GM23248 (cell line): ENCODE measurements at regions not wholly inside any gene's neighbourhood (a gene's known extent, or its start where the extent isn't known, plus 50 kb on each side); places are given as distances from the start of the nearest gene placed in this dataset.

ENCODE experiments used
- DNase-seq: peaks from one replicate; pipeline ENCODE4 v3.0.0-alpha.2; 2015
- H2AFZ ChIP-seq: fragments of 200-600 bp; sonication (generic); 2 replicates; pipeline ENCODE4 v1.6.1; 2016; ENCODE audit warnings: antibody characterized with exemption
- H3F3A ChIP-seq: fragments of 200-600 bp; sonication (generic); 2 replicates; pipeline ENCODE4 v1.6.1; 2016; ENCODE audit warnings: mild to moderate bottlenecking, antibody characterized with exemption, mixed run types; ENCODE audit not compliant: insufficient read depth
- H3K27ac ChIP-seq: fragments of 200-600 bp; sonication (generic); 2 replicates; pipeline ENCODE4 v1.5.1; 2016; ENCODE audit warnings: mild to moderate bottlenecking
- H3K27me3 ChIP-seq: fragments of 200-600 bp; sonication (generic); replicated peaks from 2 replicates; pipeline ENCODE4 v1.6.1; 2016; ENCODE audit warnings: mild to moderate bottlenecking; ENCODE audit not compliant: insufficient read depth
- H3K36me3 ChIP-seq: fragments of 200-600 bp; sonication (generic); 2 replicates; pipeline ENCODE4 v1.6.1; 2016; ENCODE audit warnings: low read depth, mild to moderate bottlenecking
- H3K4me1 ChIP-seq: fragments of 200-600 bp; sonication (generic); 2 replicates; pipeline ENCODE4 v1.6.1; 2016; ENCODE audit warnings: mild to moderate bottlenecking; ENCODE audit not compliant: insufficient read depth
- H3K4me2 ChIP-seq: fragments of 200-600 bp; sonication (generic); one replicate; pipeline ENCODE4 v1.6.1; 2016; ENCODE audit warnings: mild to moderate bottlenecking; ENCODE audit not compliant: unreplicated experiment
- H3K4me3 ChIP-seq: fragments of 200-600 bp; sonication (generic); 2 replicates; pipeline ENCODE4 v1.5.1; 2016; ENCODE audit warnings: mild to moderate bottlenecking
- H3K79me2 ChIP-seq: fragments of 200-600 bp; sonication (generic); 2 replicates; pipeline ENCODE4 v1.6.1; 2016; ENCODE audit warnings: mild to moderate bottlenecking; ENCODE audit not compliant: insufficient read depth
- H3K9ac ChIP-seq: fragments of 200-600 bp; sonication (generic); 2 replicates; pipeline ENCODE4 v1.6.1; 2016; ENCODE audit warnings: mild to moderate bottlenecking
- H3K9me2 ChIP-seq: fragments of 200-600 bp; sonication (generic); 2 replicates; pipeline ENCODE4 v1.6.1; 2016; ENCODE audit warnings: mixed run types, mild to moderate bottlenecking, moderate library complexity; ENCODE audit not compliant: insufficient read depth
- H3K9me3 ChIP-seq: fragments of 200-600 bp; sonication (generic); one replicate; pipeline ENCODE4 v1.6.1; 2017; ENCODE audit warnings: low read depth
- H4K20me1 ChIP-seq: fragments of 200-600 bp; sonication (generic); 2 replicates; pipeline ENCODE4 v1.6.0; 2016; ENCODE audit not compliant: insufficient read depth
- EZH2 ChIP-seq: fragments of 200-600 bp; sonication (generic); IDR thresholded peaks from 2 replicates; pipeline ENCODE4 v1.6.1; 2018; ENCODE audit warnings: antibody characterized with exemption, mild to moderate bottlenecking; ENCODE audit not compliant: insufficient read depth, poor library complexity, severe bottlenecking
- EZH2phosphoT487 ChIP-seq: fragments of 200-600 bp; sonication (generic); IDR thresholded peaks from 2 replicates; pipeline ENCODE4 v1.6.1; 2018; ENCODE audit warnings: antibody characterized with exemption, moderate library complexity, mild to moderate bottlenecking, low read depth; ENCODE audit not compliant: insufficient read depth
- WGBS, 2 experiments: methylation state at CpG; one replicate each; pipeline ENCODE4 v1.1.6; 2015 to 2017; ENCODE audit warnings: low lambda C conversion rate in 2 of 2, low coverage in 1 of 2; ENCODE audit errors: missing lambda C conversion rate in 2 of 2; 5-methylcytosine and 5-hydroxymethylcytosine counted together
- in situ Hi-C: fragments of 300-500 bp; cut with MboI; formaldehyde crosslinking; loops from 2 replicates; pipeline ENCODE4 v1.15.0; 2020

- H3K36me3 ChIP-seq: no peaks in the 10 kb centered on the region
- DNase-seq: no peak
- no peaks in the 10 kb centered on the region for H3K79me2 ChIP-seq
- H3K4me2 ChIP-seq: no peak overlapping the region
- H3K27me3 ChIP-seq: 0 out of 2 replicates have a peak, but pooled peaks cover 10% of the 10 kb centered on the region
- TF ChIP-seq EZH2 (no peak), EZH2phosphoT487 (no peak)
- H3K4me3 ChIP-seq: no peak overlapping the region
- no peak overlapping the region for H3K9ac ChIP-seq
- 13 to 23% methylated on average over 9 of the region's 9 CpGs for WGBS, 2 experiments
- no peak overlapping the region for H2AFZ ChIP-seq
- no peaks in the 10 kb centered on the region for H3F3A ChIP-seq
- H3K9me2 ChIP-seq: no peaks in the 10 kb centered on the region
- H4K20me1 ChIP-seq: no peaks in the 10 kb centered on the region
- H3K27ac ChIP-seq: no peak overlapping the region
- in situ Hi-C loops: no loop called here
- no peaks in the 10 kb centered on the region for H3K9me3 ChIP-seq
- no peaks in the 10 kb centered on the region for H3K4me1 ChIP-seq
Observed at GRCh38 chr17:5800131-5800530, 215.8 kb upstream of the NLRP1 start.

- H3K4me1 ChIP-seq: no peaks in the 10 kb centered on the region
- no peaks in the 10 kb centered on the region for H3F3A ChIP-seq
- no peaks in the 10 kb centered on the region for H4K20me1 ChIP-seq
- 4 to 5% methylated on average over 7 of the region's 7 CpGs for WGBS, 2 experiments
- H3K27ac ChIP-seq: no peak overlapping the region
- H3K9me2 ChIP-seq: no peaks in the 10 kb centered on the region
- TF ChIP-seq EZH2phosphoT487 (no peak), EZH2 (no peak)
- no peaks in the 10 kb centered on the region for H3K36me3 ChIP-seq
- H3K9ac ChIP-seq: no peak overlapping the region
- no peak overlapping the region for H2AFZ ChIP-seq
- H3K27me3 ChIP-seq: 0 out of 2 replicates have a peak, but pooled peaks cover 9% of the 10 kb centered on the region
- H3K4me2 ChIP-seq: no peak overlapping the region
- in situ Hi-C loops: no loop called here
- H3K4me3 ChIP-seq: no peak overlapping the region
- no peak for DNase-seq
- no peaks in the 10 kb centered on the region for H3K9me3 ChIP-seq
- no peaks in the 10 kb centered on the region for H3K79me2 ChIP-seq
Observed at GRCh38 chr17:5800646-5801045, 216.3 kb upstream of the NLRP1 start.

DNA sequence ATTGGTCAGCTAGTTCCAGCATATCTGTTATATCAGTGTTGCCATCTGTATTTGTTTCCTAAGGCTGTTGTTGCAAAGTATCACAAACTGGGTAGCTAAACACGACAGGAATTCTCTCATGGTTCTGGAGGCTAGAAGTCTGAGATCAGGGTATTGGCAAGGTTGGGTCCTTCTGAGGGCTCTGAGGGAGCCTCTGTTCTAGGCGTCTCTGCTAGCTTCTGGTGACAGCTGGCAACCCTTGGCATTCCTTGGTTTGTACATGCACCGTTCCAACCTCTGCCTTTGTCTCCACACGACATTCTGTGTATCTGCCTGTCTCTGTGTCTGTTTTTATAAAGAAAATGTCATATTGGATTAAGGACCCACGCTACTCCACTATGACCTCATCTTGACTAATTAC is 219.9 kb upstream of the NLRP1 start:
- TF ChIP-seq EZH2 (no peak), EZH2phosphoT487 (no peak)
- Histone ChIP-seq H3K27ac (no peak overlapping the region), H3K9me3 (no peaks in the 10 kb centered on the region), H2AFZ (no peak overlapping the region), H3K4me3 (no peak overlapping the region), H3K4me2 (no peak overlapping the region), H3K9ac (no peak overlapping the region), H4K20me1 (no peaks in the 10 kb centered on the region), H3K27me3 (0 out of 2 replicates have a peak, but pooled peaks cover 6% of the 10 kb centered on the region), H3K79me2 (no peaks in the 10 kb centered on the region), H3K9me2 (no peaks in the 10 kb centered on the region), H3F3A (no peaks in the 10 kb centered on the region), H3K36me3 (no peaks in the 10 kb centered on the region), H3K4me1 (no peaks in the 10 kb centered on the region)
- DNase-seq: no peak
- WGBS, 2 experiments: 28 to 31% methylated on average over 5 of the region's 5 CpGs
- in situ Hi-C loops: no loop called here

- no peaks in the 10 kb centered on the region for H3K9me3 ChIP-seq
- TF ChIP-seq EZH2phosphoT487 (no peak), EZH2 (no peak)
- no peak overlapping the region for H3K4me3 ChIP-seq
- H3K79me2 ChIP-seq: no peaks in the 10 kb centered on the region
- 6 to 9% methylated on average over 1 of the region's 1 CpG for WGBS, 2 experiments
- no peak overlapping the region for H3K27ac ChIP-seq
- no peaks in the 10 kb centered on the region for H3K27me3 ChIP-seq
- H3K36me3 ChIP-seq: no peaks in the 10 kb centered on the region
- no peak overlapping the region for H3K4me2 ChIP-seq
- no peaks in the 10 kb centered on the region for H3F3A ChIP-seq
- H3K9ac ChIP-seq: no peak overlapping the region
- H3K4me1 ChIP-seq: no peaks in the 10 kb centered on the region
- no peaks in the 10 kb centered on the region for H4K20me1 ChIP-seq
- DNase-seq: no peak
- in situ Hi-C loops: no loop called here
- no peaks in the 10 kb centered on the region for H3K9me2 ChIP-seq
- no peak overlapping the region for H2AFZ ChIP-seq
Observed at GRCh38 chr17:5809056-5809455, 224.7 kb upstream of the NLRP1 start.

DNA sequence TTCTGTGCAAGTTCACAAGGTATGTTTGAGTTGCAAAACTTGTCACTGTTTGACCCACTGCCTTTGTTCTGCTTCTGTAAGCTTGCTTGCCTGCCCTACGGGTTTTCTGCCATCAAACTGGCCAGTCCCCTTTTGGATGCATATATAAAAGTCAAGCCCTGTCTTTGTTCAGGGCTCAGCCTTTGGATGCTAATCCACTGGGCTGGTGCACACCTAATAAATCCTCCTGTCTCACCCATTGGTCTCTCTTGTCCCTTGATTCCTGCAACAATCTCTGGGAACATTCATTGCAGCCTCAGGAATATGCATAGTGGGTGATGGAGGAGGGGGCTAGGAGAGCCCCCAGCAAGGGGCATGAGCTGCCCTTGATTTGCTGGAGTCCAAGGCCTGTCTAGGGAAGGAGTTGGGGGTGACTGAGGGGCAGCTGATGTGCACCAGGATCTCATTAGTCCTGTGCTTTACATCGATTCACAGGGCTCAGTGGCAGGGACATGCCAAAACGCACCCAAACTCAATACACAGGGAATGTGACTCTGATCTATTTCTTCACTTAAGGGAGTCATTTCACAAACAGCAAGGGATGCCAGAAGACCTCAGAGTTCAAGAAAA is 225.4 kb upstream of the NLRP1 start:
- Histone ChIP-seq H3K4me1 (no peaks in the 10 kb centered on the region), H3K36me3 (no peaks in the 10 kb centered on the region), H3K79me2 (no peaks in the 10 kb centered on the region), H4K20me1 (no peaks in the 10 kb centered on the region), H3K9me2 (no peaks in the 10 kb centered on the region), H3F3A (no peaks in the 10 kb centered on the region), H2AFZ (no peak overlapping the region), H3K27ac (no peak overlapping the region), H3K4me3 (no peak overlapping the region), H3K27me3 (no peaks in the 10 kb centered on the region), H3K9me3 (no peaks in the 10 kb centered on the region), H3K4me2 (no peak overlapping the region), H3K9ac (no peak overlapping the region)
- 9 to 17% methylated on average over 3 of the region's 3 CpGs for WGBS, 2 experiments
- DNase-seq: no peak
- TF ChIP-seq EZH2 (no peak), EZH2phosphoT487 (no peak)
- in situ Hi-C loops: no loop called here
